Thoracic aorta (tissue), 2 donors: ENCODE measurements at regions not wholly inside any gene's neighbourhood (a gene's known extent, or its start where the extent isn't known, plus 50 kb on each side); places are given as distances from the start of the nearest gene placed in this dataset.

ENCODE experiments used
- ATAC-seq: fragments of 150-250 bp; one replicate; pipeline ENCODE4 v1.8.0; 2017; ENCODE audit warnings: low read depth; ENCODE audit not compliant: insufficient number of reproducible peaks, low FRiP score
- DNase-seq: peaks from one replicate; pipeline ENCODE4 v3.0.0-alpha.2; 2020; ENCODE audit warnings: low spot score
- H3K27ac ChIP-seq, 2 donors: fragments of 200-600 bp; sonication (generic); 1 replicate in 1 of 2; 2 replicates in 1 of 2; pipeline ENCODE4 v1.5.1; 2016; ENCODE audit warnings: mild to moderate bottlenecking in 2 of 2, moderate library complexity in 2 of 2
- H3K27me3 ChIP-seq: fragments of 200-600 bp; sonication (generic); replicated peaks from 2 replicates; pipeline ENCODE4 v1.6.0; 2016; ENCODE audit warnings: mild to moderate bottlenecking; ENCODE audit not compliant: insufficient read depth
- H3K36me3 ChIP-seq: fragments of 200-600 bp; sonication (generic); one replicate; pipeline ENCODE4 v1.5.1; 2016
- H3K4me1 ChIP-seq, 2 donors: fragments of 200-600 bp; sonication (generic); 1 replicate in 1 of 2; 2 replicates in 1 of 2; pipeline versions ENCODE4 v1.5.1 to v1.6.0; 2016; ENCODE audit warnings: low read depth in 2 of 2, mild to moderate bottlenecking in 1 of 2; ENCODE audit not compliant: control insufficient read depth in 1 of 2
- H3K4me3 ChIP-seq: fragments of 200-600 bp; sonication (generic); 2 replicates; pipeline ENCODE4 v1.5.1; 2016; ENCODE audit warnings: mild to moderate bottlenecking
- H3K9me3 ChIP-seq: fragments of 200-600 bp; sonication (generic); 2 replicates; pipeline ENCODE4 v1.5.1; 2016
- TF ChIP-seq, protein P1 (sequence below): fragments of 200-600 bp; sonication (generic); IDR thresholded peaks from one replicate; pipeline ENCODE4 v1.5.1; 2019; ENCODE audit warnings: antibody characterized with exemption

GRCh38 chr4:175997291-175997690 is 68.3 kb upstream of the WDR17 start:
- DNase-seq (no peak), ATAC-seq (no peak)
- Histone ChIP-seq H3K27ac (no peak overlapping the region), H3K27me3 (no peaks in the 10 kb centered on the region), H3K4me1 (peaks cover 0 to 5% of the 10 kb centered on the region in 2 donors), H3K9me3 (no peaks in the 10 kb centered on the region), H3K36me3 (no peaks in the 10 kb centered on the region), H3K4me3 (no peak overlapping the region)
- TF ChIP-seq, protein P1, sequence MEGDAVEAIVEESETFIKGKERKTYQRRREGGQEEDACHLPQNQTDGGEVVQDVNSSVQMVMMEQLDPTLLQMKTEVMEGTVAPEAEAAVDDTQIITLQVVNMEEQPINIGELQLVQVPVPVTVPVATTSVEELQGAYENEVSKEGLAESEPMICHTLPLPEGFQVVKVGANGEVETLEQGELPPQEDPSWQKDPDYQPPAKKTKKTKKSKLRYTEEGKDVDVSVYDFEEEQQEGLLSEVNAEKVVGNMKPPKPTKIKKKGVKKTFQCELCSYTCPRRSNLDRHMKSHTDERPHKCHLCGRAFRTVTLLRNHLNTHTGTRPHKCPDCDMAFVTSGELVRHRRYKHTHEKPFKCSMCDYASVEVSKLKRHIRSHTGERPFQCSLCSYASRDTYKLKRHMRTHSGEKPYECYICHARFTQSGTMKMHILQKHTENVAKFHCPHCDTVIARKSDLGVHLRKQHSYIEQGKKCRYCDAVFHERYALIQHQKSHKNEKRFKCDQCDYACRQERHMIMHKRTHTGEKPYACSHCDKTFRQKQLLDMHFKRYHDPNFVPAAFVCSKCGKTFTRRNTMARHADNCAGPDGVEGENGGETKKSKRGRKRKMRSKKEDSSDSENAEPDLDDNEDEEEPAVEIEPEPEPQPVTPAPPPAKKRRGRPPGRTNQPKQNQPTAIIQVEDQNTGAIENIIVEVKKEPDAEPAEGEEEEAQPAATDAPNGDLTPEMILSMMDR: no peak

GRCh38 chr4:175998782-175999181 is 66.9 kb upstream of the WDR17 start:
- ATAC-seq (no peak), DNase-seq (no peak)
- Histone ChIP-seq H3K4me3 (no peak overlapping the region), H3K36me3 (no peaks in the 10 kb centered on the region), H3K27ac (no peak overlapping the region), H3K9me3 (no peaks in the 10 kb centered on the region), H3K27me3 (no peaks in the 10 kb centered on the region), H3K4me1 (peaks cover 0 to 5% of the 10 kb centered on the region in 2 donors)
- TF ChIP-seq, protein P1: no peak

DNA sequence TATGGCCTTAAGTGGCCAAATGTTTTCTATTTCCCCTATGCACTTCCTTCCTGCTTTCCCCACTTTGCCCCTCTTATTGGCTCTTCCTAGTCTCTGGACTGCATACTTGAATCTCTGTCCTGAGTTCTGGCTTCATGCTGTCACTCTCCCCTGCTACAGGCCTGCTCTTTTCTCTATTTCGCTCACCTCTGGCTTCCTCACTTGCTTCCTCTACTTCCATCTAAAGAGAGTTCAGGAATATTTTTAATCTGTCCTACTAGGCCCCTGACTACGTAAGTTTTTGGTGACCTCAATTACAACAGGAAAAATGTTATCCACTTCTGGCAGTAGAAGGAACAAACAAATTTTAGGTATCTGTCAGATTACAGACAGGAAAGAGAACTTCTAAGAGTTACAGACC is 65.7 kb upstream of the WDR17 start:
- Histone ChIP-seq H3K36me3 (no peaks in the 10 kb centered on the region), H3K4me1 (peaks cover 0 to 5% of the 10 kb centered on the region in 2 donors), H3K4me3 (no peak overlapping the region), H3K27me3 (no peaks in the 10 kb centered on the region), H3K9me3 (no peaks in the 10 kb centered on the region), H3K27ac (no peak overlapping the region)
- TF ChIP-seq, protein P1: no peak
- DNase-seq (no peak), ATAC-seq (no peak)

- H3K9me3 ChIP-seq: no peaks in the 10 kb centered on the region
- ATAC-seq: no peak
- H3K4me1 ChIP-seq: peaks cover 0 to 5% of the 10 kb centered on the region in 2 donors
- no peaks in the 10 kb centered on the region for H3K27me3 ChIP-seq
- peak overlapping the region; percentile 78 for H3K4me3 ChIP-seq
- TF ChIP-seq, protein P1: no peak
- DNase-seq: no peak
- no peaks in the 10 kb centered on the region for H3K36me3 ChIP-seq
- no peak overlapping the region for H3K27ac ChIP-seq
Measured at GRCh38 chr4:176001151-176002006, 64.3 kb upstream of the WDR17 start.

DNA sequence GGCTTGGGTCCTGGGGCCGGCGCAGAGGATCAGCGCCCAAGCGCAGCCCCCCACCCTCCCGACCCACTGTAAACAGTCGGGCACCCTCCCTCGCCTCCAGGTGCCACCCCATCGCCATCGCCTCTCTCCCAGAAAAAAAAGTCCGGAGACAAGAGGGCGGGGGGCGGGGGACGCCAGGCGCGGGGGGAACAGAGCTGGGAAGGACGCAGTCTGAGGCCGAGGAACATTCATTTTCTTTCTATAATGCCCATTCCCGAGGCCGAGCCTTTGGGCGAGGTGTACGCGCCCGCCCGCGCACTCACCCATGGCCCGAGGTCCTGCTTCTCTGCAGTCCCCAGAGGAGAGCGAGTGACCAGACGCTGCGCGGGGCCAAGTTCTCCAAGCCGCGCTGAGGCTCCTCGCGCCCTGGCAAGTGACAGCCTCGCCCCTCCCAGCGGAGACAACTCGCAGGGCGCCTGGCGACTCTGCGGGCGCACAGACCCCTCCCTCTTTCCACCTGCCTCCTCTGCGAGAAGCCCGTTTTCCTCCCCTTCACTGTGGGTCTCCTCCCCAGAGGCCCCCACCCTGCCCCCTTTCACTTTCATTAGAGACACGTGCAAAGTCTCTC is 63.5 kb upstream of the WDR17 start:
- TF ChIP-seq, protein P1: no peak
- ATAC-seq: no peak
- no peaks in the 10 kb centered on the region for H3K27me3 ChIP-seq

More for the DNA sequence above, 63.5 kb upstream of the WDR17 start:
- Histone ChIP-seq H3K27ac (no peak overlapping the region), H3K36me3 (no peaks in the 10 kb centered on the region), H3K4me3 (peak overlapping the region; percentile 78), H3K4me1 (peaks cover 0 to 5% of the 10 kb centered on the region in 2 donors), H3K9me3 (no peaks in the 10 kb centered on the region)
- DNase-seq: no peak
